ENCODE measurements at regions not wholly inside any gene's neighbourhood (a gene's known extent, or its start where the extent isn't known, plus 50 kb on each side); places are given as distances from the start of the nearest gene placed in this dataset.

DNA sequence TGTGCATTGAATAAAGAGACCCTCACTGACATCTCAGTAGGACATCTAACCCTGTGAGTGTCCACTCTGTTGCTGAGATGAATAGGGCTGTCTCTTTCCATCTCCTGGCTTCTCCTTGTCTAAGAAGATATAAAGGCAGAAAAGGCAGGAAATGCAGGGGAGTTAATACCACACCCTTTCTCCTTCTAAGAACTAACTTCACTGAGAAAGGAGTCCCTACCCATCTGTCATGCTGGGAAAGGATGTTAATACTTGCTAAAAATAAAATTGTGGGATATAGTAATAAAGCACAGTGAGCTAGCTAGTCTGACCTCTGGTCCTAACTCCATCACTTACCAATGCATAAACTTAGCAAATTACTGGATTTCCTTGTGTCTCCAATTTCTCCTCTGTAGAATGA is 213.9 kb upstream of the FIGN start:
- TF ChIP-seq, protein P1, sequence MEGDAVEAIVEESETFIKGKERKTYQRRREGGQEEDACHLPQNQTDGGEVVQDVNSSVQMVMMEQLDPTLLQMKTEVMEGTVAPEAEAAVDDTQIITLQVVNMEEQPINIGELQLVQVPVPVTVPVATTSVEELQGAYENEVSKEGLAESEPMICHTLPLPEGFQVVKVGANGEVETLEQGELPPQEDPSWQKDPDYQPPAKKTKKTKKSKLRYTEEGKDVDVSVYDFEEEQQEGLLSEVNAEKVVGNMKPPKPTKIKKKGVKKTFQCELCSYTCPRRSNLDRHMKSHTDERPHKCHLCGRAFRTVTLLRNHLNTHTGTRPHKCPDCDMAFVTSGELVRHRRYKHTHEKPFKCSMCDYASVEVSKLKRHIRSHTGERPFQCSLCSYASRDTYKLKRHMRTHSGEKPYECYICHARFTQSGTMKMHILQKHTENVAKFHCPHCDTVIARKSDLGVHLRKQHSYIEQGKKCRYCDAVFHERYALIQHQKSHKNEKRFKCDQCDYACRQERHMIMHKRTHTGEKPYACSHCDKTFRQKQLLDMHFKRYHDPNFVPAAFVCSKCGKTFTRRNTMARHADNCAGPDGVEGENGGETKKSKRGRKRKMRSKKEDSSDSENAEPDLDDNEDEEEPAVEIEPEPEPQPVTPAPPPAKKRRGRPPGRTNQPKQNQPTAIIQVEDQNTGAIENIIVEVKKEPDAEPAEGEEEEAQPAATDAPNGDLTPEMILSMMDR (IDR thresholded peaks at IDR 0.05) = no peak
- H3K9me3 Mint-ChIP-seq = no peaks in the 10 kb centered on the region
- H3K36me3 Mint-ChIP-seq (ENCODE audit: low read depth) = no peaks in the 10 kb centered on the region
- ChIA-PET POLR2A (no interaction called here), CTCF (no interaction called here)
- no peak overlapping the region for H3K27ac Mint-ChIP-seq
- Histone ChIP-seq H3K9me3 (ENCODE audit: control insufficient read depth in 1 of 2, insufficient read depth in 1 of 2, low read length in 2 of 2) (peaks cover 0 to 2% of the 10 kb centered on the region in 2 experiments), H3K4me3 (ENCODE audit: low read length) (no peak overlapping the region), H3K4me1 (ENCODE audit: insufficient read depth, low read length) (no peaks in the 10 kb centered on the region), H3K36me3 (ENCODE audit: insufficient read depth, low read length) (no peaks in the 10 kb centered on the region), H3K27me3 (ENCODE audit: control insufficient read depth in 1 of 2, insufficient read depth in 2 of 2, low read length in 2 of 2) (no peaks in the 10 kb centered on the region), H3K27ac (ENCODE audit: low read depth in 1 of 2, low read length in 2 of 2) (no peak overlapping the region)
- ATAC-seq (ENCODE audit: poor library complexity) = no peak
- no peaks in the 10 kb centered on the region for H3K27me3 Mint-ChIP-seq
- no peak for DNase-seq
- H3K4me3 Mint-ChIP-seq = no peak overlapping the region
- H3K4me1 Mint-ChIP-seq (ENCODE audit: low read depth) = no peaks in the 10 kb centered on the region
- intact Hi-C loops (cut with DNase I, micrococcal nuclease) = no loop called here

DNA sequence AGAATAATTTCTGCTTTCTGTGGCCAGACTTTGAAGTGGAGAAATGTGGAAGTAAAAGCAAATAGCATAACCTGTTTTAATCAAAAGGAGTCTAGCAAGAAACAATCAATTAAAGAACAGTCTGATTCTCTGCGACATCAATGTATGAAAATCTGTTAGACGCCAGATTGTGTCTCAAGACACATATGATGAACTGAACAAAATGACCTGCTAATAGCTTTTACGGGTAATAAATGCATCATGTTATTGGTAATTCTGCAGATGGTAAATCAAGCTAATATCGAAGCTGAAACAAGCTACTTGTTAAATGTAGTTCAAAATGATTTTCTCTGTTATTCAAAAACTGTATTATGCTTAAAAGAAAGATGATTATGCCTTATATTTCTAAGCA is 208.5 kb upstream of the FIGN start:
- no peaks in the 10 kb centered on the region for H3K27me3 Mint-ChIP-seq
- ATAC-seq (ENCODE audit: poor library complexity) (no peak), DNase-seq (no peak)
- TF ChIP-seq, protein P1 (IDR thresholded peaks at IDR 0.05) = no peak
- H3K4me1 ChIP-seq (ENCODE audit: insufficient read depth, low read length) = no peaks in the 10 kb centered on the region
- no peak overlapping the region for H3K4me3 ChIP-seq (ENCODE audit: low read length)
- no peaks in the 10 kb centered on the region for H3K36me3 ChIP-seq (ENCODE audit: insufficient read depth, low read length)
- intact Hi-C loops (cut with DNase I, micrococcal nuclease) = no loop called here
- H3K27me3 ChIP-seq (ENCODE audit: control insufficient read depth in 1 of 2, insufficient read depth in 2 of 2, low read length in 2 of 2) = no peaks in the 10 kb centered on the region
- CTCF ChIA-PET = no interaction called here
- H3K27ac Mint-ChIP-seq = no peak overlapping the region
- H3K4me1 Mint-ChIP-seq (ENCODE audit: low read depth) = no peaks in the 10 kb centered on the region
- no peaks in the 10 kb centered on the region for H3K36me3 Mint-ChIP-seq (ENCODE audit: low read depth)
- H3K9me3 Mint-ChIP-seq = no peaks in the 10 kb centered on the region
- POLR2A ChIA-PET = no interaction called here
- no peaks in the 10 kb centered on the region for H3K9me3 ChIP-seq (ENCODE audit: control insufficient read depth in 1 of 2, insufficient read depth in 1 of 2, low read length in 2 of 2)
- H3K27ac ChIP-seq (ENCODE audit: low read depth in 1 of 2, low read length in 2 of 2) = no peak overlapping the region
- H3K4me3 Mint-ChIP-seq = no peak overlapping the region

DNA sequence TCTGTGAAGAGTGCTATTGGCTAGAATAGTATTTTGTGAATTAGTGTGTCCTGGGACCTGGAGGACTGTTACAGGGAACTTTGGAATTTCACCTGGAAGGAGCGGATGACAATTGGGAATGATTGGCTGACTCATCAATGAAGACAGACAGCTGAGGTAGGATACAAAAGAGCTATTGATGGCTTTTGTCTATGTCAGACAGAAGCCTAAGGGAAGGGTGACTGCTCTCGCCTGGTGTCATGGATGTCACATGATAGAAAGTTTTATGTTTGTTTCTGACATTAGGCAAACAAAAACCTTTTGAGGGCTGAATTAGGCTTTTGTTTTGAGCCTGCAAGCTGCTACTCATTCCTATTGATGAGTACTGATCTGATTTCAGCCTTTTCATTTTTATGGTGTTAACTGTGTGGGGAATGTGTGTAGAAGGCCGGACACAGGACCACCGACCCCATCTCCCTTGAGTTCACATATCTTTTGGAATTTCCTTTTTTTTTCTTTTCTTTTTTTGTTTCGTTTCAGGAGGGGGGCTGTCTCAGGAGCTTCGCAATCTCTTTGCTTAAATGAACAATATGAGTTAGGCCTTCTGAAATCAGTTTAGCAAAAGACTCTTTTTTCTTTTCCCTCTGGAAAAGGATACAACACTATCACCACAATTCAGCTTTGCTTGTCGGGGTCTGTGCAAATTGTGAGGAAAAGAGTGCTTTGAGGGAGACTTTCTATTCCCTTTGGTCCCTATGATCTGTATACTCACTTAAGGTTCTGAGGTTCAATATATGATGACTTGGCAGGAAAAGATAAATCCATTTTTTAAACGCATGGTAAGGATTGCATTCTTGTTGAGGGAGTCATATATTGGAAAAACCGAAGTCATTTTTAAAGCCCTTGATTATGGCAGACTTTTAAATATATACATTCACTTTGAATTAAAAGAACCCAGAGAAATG is 207.9 kb upstream of the FIGN start:
- no peaks in the 10 kb centered on the region for H3K4me1 Mint-ChIP-seq (ENCODE audit: low read depth)
- ChIA-PET CTCF (no interaction called here), POLR2A (no interaction called here)
- no peaks in the 10 kb centered on the region for H3K36me3 ChIP-seq (ENCODE audit: insufficient read depth, low read length)
- H3K4me3 ChIP-seq (ENCODE audit: low read length) = no peak overlapping the region
- ATAC-seq (ENCODE audit: poor library complexity) (no peak), DNase-seq (no peak)
- intact Hi-C loops (cut with DNase I, micrococcal nuclease) = no loop called here
- H3K4me1 ChIP-seq (ENCODE audit: insufficient read depth, low read length) = no peaks in the 10 kb centered on the region
- H3K4me3 Mint-ChIP-seq = no peak overlapping the region
- H3K27ac Mint-ChIP-seq = no peak overlapping the region
- no peaks in the 10 kb centered on the region for H3K27me3 Mint-ChIP-seq
- no peaks in the 10 kb centered on the region for H3K27me3 ChIP-seq (ENCODE audit: control insufficient read depth in 1 of 2, insufficient read depth in 2 of 2, low read length in 2 of 2)
- no peaks in the 10 kb centered on the region for H3K9me3 Mint-ChIP-seq
- H3K27ac ChIP-seq (ENCODE audit: low read depth in 1 of 2, low read length in 2 of 2) = no peak overlapping the region
- TF ChIP-seq, protein P1 (IDR thresholded peaks at IDR 0.05) = no peak
- H3K36me3 Mint-ChIP-seq (ENCODE audit: low read depth) = no peaks in the 10 kb centered on the region
- no peaks in the 10 kb centered on the region for H3K9me3 ChIP-seq (ENCODE audit: control insufficient read depth in 1 of 2, insufficient read depth in 1 of 2, low read length in 2 of 2)
